ENCODE measurements at regions not wholly inside any gene's neighbourhood (a gene's known extent, or its start where the extent isn't known, plus 50 kb on each side); places are given as distances from the start of the nearest gene placed in this dataset.
"Not testable (repeated sequence)": the region's sequence is repeated elsewhere in the genome, so short reads cannot be mapped to it uniquely, and the experiment has no call there.

GRCh38 chr5:130897181-130897536 is 267.9 kb downstream of the HINT1 start:
- H3K36me3 ChIP-seq (ENCODE audit: control insufficient read depth, insufficient read depth, low read length); H3K27ac Mint-ChIP-seq; H3K9me3 ChIP-seq (ENCODE audit: control insufficient read depth, insufficient read depth, low read length); H3K9me3 Mint-ChIP-seq; H3K4me3 ChIP-seq (ENCODE audit: low read length); H3K27ac ChIP-seq (ENCODE audit: low read length); H3K4me1 ChIP-seq (ENCODE audit: control insufficient read depth, insufficient read depth, low read length); H3K4me3 Mint-ChIP-seq; DNase-seq; ATAC-seq; H3K36me3 Mint-ChIP-seq; intact Hi-C loops (cut with micrococcal nuclease); H3K27me3 ChIP-seq (ENCODE audit: control insufficient read depth, insufficient read depth, low read length); H3K4me1 Mint-ChIP-seq: not testable (repeated sequence)
- peaks cover 15 to 18% of the 10 kb centered on the region in 2 donors for H3K27me3 Mint-ChIP-seq (ENCODE audit: low read depth in 2 of 2)
- 81% methylated on average over 2 of the region's 2 CpGs for WGBS (ENCODE audit: insufficient coverage)

GRCh38 chr5:130896636-130897035 is 268.4 kb downstream of the HINT1 start:
- Mint-ChIP-seq H3K36me3 (no peaks in the 10 kb centered on the region), H3K4me1 (no peaks in the 10 kb centered on the region), H3K9me3 (peaks cover 4 to 5% of the 10 kb centered on the region in 2 donors), H3K27ac (no peak overlapping the region), H3K27me3 (ENCODE audit: low read depth in 2 of 2) (peaks cover 15 to 19% of the 10 kb centered on the region in 2 donors), H3K4me3 (no peak overlapping the region)
- Histone ChIP-seq H3K27me3 (ENCODE audit: control insufficient read depth, insufficient read depth, low read length) (no peaks in the 10 kb centered on the region), H3K36me3 (ENCODE audit: control insufficient read depth, insufficient read depth, low read length) (no peaks in the 10 kb centered on the region), H3K9me3 (ENCODE audit: control insufficient read depth, insufficient read depth, low read length) (no peaks in the 10 kb centered on the region), H3K4me3 (ENCODE audit: low read length) (no peak overlapping the region), H3K4me1 (ENCODE audit: control insufficient read depth, insufficient read depth, low read length) (no peaks in the 10 kb centered on the region), H3K27ac (ENCODE audit: low read length) (no peak overlapping the region)
- no peak for DNase-seq
- no peak for ATAC-seq
- intact Hi-C loops (cut with micrococcal nuclease) = no loop called here
- no CpG with 5 or more reads among the region's 2 CpGs for WGBS (ENCODE audit: insufficient coverage)
- no peak for TF ChIP-seq CTCF (IDR thresholded peaks at IDR 0.05)

GRCh38 chr5:130893006-130893405 is 272.1 kb downstream of the HINT1 start:
- no peaks in the 10 kb centered on the region for H3K9me3 ChIP-seq (ENCODE audit: control insufficient read depth, insufficient read depth, low read length)
- no peak overlapping the region for H3K4me3 ChIP-seq (ENCODE audit: low read length)
- no peak overlapping the region for H3K27ac ChIP-seq (ENCODE audit: low read length)
- 86% methylated on average over 1 of the region's 1 CpG for WGBS (ENCODE audit: insufficient coverage)
- H3K36me3 ChIP-seq (ENCODE audit: control insufficient read depth, insufficient read depth, low read length) = no peaks in the 10 kb centered on the region
- ATAC-seq = no peak
- no peaks in the 10 kb centered on the region for H3K4me1 ChIP-seq (ENCODE audit: control insufficient read depth, insufficient read depth, low read length)
- no peak for DNase-seq
- H3K27me3 ChIP-seq (ENCODE audit: control insufficient read depth, insufficient read depth, low read length) = no peaks in the 10 kb centered on the region
- H3K27me3 Mint-ChIP-seq (ENCODE audit: low read depth in 2 of 2) = peaks cover 15 to 18% of the 10 kb centered on the region in 2 donors
- H3K27ac Mint-ChIP-seq = no peak overlapping the region
- no peak overlapping the region for H3K4me3 Mint-ChIP-seq
- no peaks in the 10 kb centered on the region for H3K36me3 Mint-ChIP-seq
- intact Hi-C loops (cut with micrococcal nuclease) = no loop called here
- no peak for TF ChIP-seq CTCF (IDR thresholded peaks at IDR 0.05)
- peaks cover 3% of the 10 kb centered on the region in 2 donors for H3K9me3 Mint-ChIP-seq
- no peaks in the 10 kb centered on the region for H3K4me1 Mint-ChIP-seq

GRCh38 chr5:130890610-130891009 is 274.4 kb downstream of the HINT1 start:
- DNase-seq (no peak), ATAC-seq (no peak)
- H3K4me1 ChIP-seq (ENCODE audit: control insufficient read depth, insufficient read depth, low read length) = no peaks in the 10 kb centered on the region
- no peak overlapping the region for H3K4me3 ChIP-seq (ENCODE audit: low read length)
- Mint-ChIP-seq H3K27ac (no peak overlapping the region), H3K27me3 (ENCODE audit: low read depth in 2 of 2) (peaks cover 9 to 18% of the 10 kb centered on the region in 2 donors), H3K4me3 (no peak overlapping the region), H3K36me3 (no peaks in the 10 kb centered on the region), H3K9me3 (peaks cover 0 to 3% of the 10 kb centered on the region in 2 donors), H3K4me1 (no peaks in the 10 kb centered on the region)
- TF ChIP-seq CTCF (IDR thresholded peaks at IDR 0.05) = no peak
- H3K9me3 ChIP-seq (ENCODE audit: control insufficient read depth, insufficient read depth, low read length) = no peaks in the 10 kb centered on the region
- 77% methylated on average over 1 of the region's 2 CpGs for WGBS (ENCODE audit: insufficient coverage)
- intact Hi-C loops (cut with micrococcal nuclease) = no loop called here
- no peak overlapping the region for H3K27ac ChIP-seq (ENCODE audit: low read length)
- H3K27me3 ChIP-seq (ENCODE audit: control insufficient read depth, insufficient read depth, low read length) = no peaks in the 10 kb centered on the region
- H3K36me3 ChIP-seq (ENCODE audit: control insufficient read depth, insufficient read depth, low read length) = no peaks in the 10 kb centered on the region

Data from natural killer cell (primary cell).